Dermis blood vessel endothelial cell (primary cell): ENCODE measurements at regions not wholly inside any gene's neighbourhood (a gene's known extent, or its start where the extent isn't known, plus 50 kb on each side); places are given as distances from the start of the nearest gene placed in this dataset.

Experiments
- DNase-seq: peaks from one replicate; pipeline ENCODE4 v3.0.0; 2010

- no peak for DNase-seq
Measured at GRCh38 chr6:126608681-126609080, 268.8 kb downstream of the CENPW start.

- no peak for DNase-seq
Measured at GRCh38 chr6:126614642-126615504, 275.0 kb downstream of the CENPW start.

GRCh38 chr6:126616866-126617265, 277.0 kb downstream of the CENPW start:
- DNase-seq, result no peak

GRCh38 chr6:126618639-126619343, 278.9 kb downstream of the CENPW start:
- DNase-seq, result no peak

- no peak for DNase-seq
Measured at GRCh38 chr6:126620719-126621118, 280.8 kb downstream of the CENPW start.

- DNase-seq, result peak; percentile 50
Measured at GRCh38 chr6:126625019-126625418, 285.1 kb downstream of the CENPW start.

GRCh38 chr6:126628125-126628524, 288.2 kb downstream of the CENPW start:
- no peak for DNase-seq

GRCh38 chr6:126631363-126631762, 291.4 kb downstream of the CENPW start:
- DNase-seq, result no peak

GRCh38 chr6:126632271-126632670, 292.4 kb downstream of the CENPW start:
- DNase-seq, result no peak

- DNase-seq, result no peak
Measured at GRCh38 chr6:126633373-126633772, 293.5 kb downstream of the CENPW start.

GRCh38 chr6:126640356-126640755, 300.4 kb downstream of the CENPW start:
- no peak for DNase-seq

- DNase-seq, result no peak
Measured at GRCh38 chr6:126640921-126641320, 301.0 kb downstream of the CENPW start.

- no peak for DNase-seq
Measured at GRCh38 chr6:126641641-126642040, 301.7 kb downstream of the CENPW start.

GRCh38 chr6:126643352-126643751, 303.4 kb downstream of the CENPW start:
- DNase-seq, result no peak

- DNase-seq, result no peak
Measured at GRCh38 chr6:126650931-126651330, 311.0 kb downstream of the CENPW start.

GRCh38 chr6:126657561-126658175, 317.8 kb downstream of the CENPW start:
- peak; percentile 56 for DNase-seq

- no peak for DNase-seq
Measured at GRCh38 chr6:126660376-126660775, 320.5 kb downstream of the CENPW start.

- no peak for DNase-seq
Measured at GRCh38 chr6:126661646-126662045, 321.7 kb downstream of the CENPW start.

GRCh38 chr6:126662966-126663365, 323.1 kb downstream of the CENPW start:
- no peak for DNase-seq

GRCh38 chr6:126664271-126664670, 324.4 kb downstream of the CENPW start:
- DNase-seq, result no peak

GRCh38 chr6:126665551-126665950, 325.6 kb downstream of the CENPW start:
- no peak for DNase-seq

GRCh38 chr6:126667071-126667470, 327.2 kb downstream of the CENPW start:
- no peak for DNase-seq

GRCh38 chr6:126667728-126668127, 327.8 kb downstream of the CENPW start:
- DNase-seq, result no peak

- no peak for DNase-seq
Measured at GRCh38 chr6:126672649-126673048, 332.7 kb downstream of the CENPW start.
